T-helper 22 cell (primary cell): ENCODE measurements at regions not wholly inside any gene's neighbourhood (a gene's known extent, or its start where the extent isn't known, plus 50 kb on each side); places are given as distances from the start of the nearest gene placed in this dataset.

ENCODE experiments used
- DNase-seq: peaks from one replicate; pipeline ENCODE4 v3.0.0-alpha.2; 2020; ENCODE audit warnings: low read depth

- DNase-seq, result no peak
Observed at GRCh38 chr2:12348216-12348615, 368.5 kb upstream of the TRIB2 start.

GRCh38 chr2:12350821-12351220 lies 365.9 kb upstream of the TRIB2 start:
- no peak for DNase-seq

- no peak for DNase-seq
Observed at GRCh38 chr2:12352889-12353288, 363.8 kb upstream of the TRIB2 start.

GRCh38 chr2:12361506-12361905 lies 355.2 kb upstream of the TRIB2 start:
- DNase-seq, result no peak

- DNase-seq, result no peak
Observed at GRCh38 chr2:12363138-12363537, 353.6 kb upstream of the TRIB2 start.

- DNase-seq, result no peak
Observed at GRCh38 chr2:12363569-12363968, 353.2 kb upstream of the TRIB2 start.

- no peak for DNase-seq
Observed at GRCh38 chr2:12369566-12369965, 347.2 kb upstream of the TRIB2 start.

GRCh38 chr2:12376025-12376424 lies 340.7 kb upstream of the TRIB2 start:
- DNase-seq, result no peak

GRCh38 chr2:12379143-12379542 lies 337.6 kb upstream of the TRIB2 start:
- no peak for DNase-seq

GRCh38 chr2:12381543-12382325 lies 335.0 kb upstream of the TRIB2 start:
- no peak for DNase-seq

GRCh38 chr2:12382366-12382765 lies 334.4 kb upstream of the TRIB2 start:
- DNase-seq, result no peak

- no peak for DNase-seq
Observed at GRCh38 chr2:12389344-12390045, 327.2 kb upstream of the TRIB2 start.

- no peak for DNase-seq
Observed at GRCh38 chr2:12391116-12391515, 325.6 kb upstream of the TRIB2 start.

- no peak for DNase-seq
Observed at GRCh38 chr2:12396699-12397098, 320.0 kb upstream of the TRIB2 start.

GRCh38 chr2:12397854-12398253 lies 318.9 kb upstream of the TRIB2 start:
- DNase-seq, result no peak

GRCh38 chr2:12399240-12399639 lies 317.5 kb upstream of the TRIB2 start:
- no peak for DNase-seq

- no peak for DNase-seq
Observed at GRCh38 chr2:12400543-12400942, 316.2 kb upstream of the TRIB2 start.

GRCh38 chr2:12402440-12403139 lies 314.1 kb upstream of the TRIB2 start:
- DNase-seq, result no peak

- no peak for DNase-seq
Observed at GRCh38 chr2:12404497-12404896, 312.2 kb upstream of the TRIB2 start.

- no peak for DNase-seq
Observed at GRCh38 chr2:12407160-12407559, 309.6 kb upstream of the TRIB2 start.

GRCh38 chr2:12412898-12413305 lies 303.8 kb upstream of the TRIB2 start:
- peak; percentile 15 for DNase-seq

- DNase-seq, result no peak
Observed at GRCh38 chr2:12415536-12415935, 301.2 kb upstream of the TRIB2 start.

- peak; percentile 30 for DNase-seq
Observed at GRCh38 chr2:12416600-12416999, 300.1 kb upstream of the TRIB2 start.
